ENCODE measurements at regions not wholly inside any gene's neighbourhood (a gene's known extent, or its start where the extent isn't known, plus 50 kb on each side); places are given as distances from the start of the nearest gene placed in this dataset.

GRCh38 chr4:112860830-112861690 lies 188.4 kb upstream of the ANK2 start:
- TF ChIP-seq POLR2A (IDR thresholded peaks at IDR 0.05; ENCODE audit: low read depth, low read length) (no peak), POLR2AphosphoS5 (IDR thresholded peaks at IDR 0.05; ENCODE audit: low read depth, low read length) (no peak), TAF1 (IDR thresholded peaks at IDR 0.05; ENCODE audit: borderline replicate concordance, low read depth, low read length) (no peak)
